ENCODE measurements at regions not wholly inside any gene's neighbourhood (a gene's known extent, or its start where the extent isn't known, plus 50 kb on each side); places are given as distances from the start of the nearest gene placed in this dataset.

DNA sequence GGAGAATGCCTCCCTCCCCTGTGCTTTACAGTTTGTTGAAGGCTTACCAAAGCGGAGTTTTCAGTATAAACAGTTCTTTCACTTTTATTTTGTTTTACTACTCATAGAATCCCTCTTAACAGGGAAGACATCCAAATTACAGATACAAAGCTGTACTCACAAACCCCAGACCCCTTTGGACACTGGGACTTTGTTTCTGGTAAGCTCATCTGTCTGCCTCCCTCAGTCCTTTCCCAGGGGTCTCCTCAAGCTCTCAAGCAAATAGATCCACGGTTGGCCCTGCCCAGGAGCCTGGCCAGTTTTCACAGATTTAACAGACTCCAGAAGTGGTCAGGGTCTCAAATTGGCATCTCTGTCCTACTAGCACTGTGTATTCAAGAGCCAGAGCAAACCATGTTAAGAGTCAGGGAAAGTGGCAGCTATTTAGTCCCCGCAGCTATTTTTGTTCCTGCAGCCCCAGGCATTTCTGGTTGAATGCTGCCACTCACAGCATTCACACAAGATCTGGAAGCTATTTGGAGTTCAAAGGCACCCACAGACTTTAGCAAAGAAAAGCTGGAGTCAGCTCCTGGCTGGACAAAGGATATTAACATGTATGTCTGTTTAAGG lies 54.2 kb downstream of the TMEM100 start:
- DNase-seq = no peak

DNA sequence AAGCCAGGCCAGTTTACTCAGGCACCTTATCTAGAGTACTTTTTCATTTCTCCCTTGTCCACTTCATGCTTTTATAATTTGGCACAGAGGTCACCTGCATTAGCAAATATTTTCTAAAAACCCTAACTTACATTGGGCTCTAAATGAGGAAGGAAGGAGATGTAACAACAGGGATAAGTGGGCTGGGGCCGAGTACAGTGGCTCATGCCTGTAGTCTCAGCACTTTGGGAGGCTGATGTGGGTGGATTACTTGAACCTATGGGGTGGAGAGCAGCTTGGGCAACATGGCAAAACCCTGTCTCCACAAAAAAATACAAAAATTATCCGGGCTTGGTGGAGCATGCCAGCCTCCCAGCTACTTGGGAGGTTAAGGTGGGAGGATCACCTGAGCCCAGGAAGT lies 55.9 kb downstream of the TMEM100 start:
- DNase-seq = no peak

DNA sequence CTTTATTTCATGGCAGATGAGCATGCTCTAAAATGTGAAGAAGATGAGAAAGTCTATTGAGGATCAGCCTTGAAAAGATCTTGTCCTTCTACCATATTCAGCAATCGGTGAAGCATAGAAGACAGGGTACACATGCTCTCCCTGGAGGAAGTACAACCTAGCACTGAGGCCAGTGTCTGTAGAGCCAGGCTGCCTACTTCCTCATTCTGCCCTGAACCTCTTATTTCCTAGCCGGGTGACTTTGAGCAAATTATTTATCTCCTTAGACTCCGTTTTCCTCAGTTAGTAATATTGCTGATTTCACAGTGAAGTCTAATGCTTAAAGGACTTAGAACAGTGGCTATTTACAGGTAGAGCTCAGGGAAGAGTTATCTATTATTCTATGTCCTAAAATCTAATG lies 58.4 kb downstream of the TMEM100 start:
- DNase-seq = no peak

DNA sequence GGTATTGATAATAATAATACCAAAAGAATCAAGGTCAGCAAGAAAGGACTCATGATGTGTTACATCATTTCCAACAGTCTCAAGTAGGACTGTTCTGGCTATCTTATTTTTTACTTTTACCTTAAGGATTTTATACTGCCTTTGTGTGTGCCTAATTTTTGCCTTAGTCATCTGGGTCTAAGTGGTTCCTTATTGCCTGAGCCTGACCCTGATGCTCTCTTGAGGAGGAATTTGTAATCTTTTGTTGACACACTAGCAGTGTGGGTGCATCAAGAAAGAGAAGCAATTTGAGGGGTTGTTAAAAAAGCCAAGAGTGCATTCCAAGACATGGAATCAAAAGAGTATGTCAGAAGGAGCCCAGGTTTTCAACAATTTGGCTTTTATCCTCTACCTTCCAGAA lies 59.3 kb downstream of the TMEM100 start:
- no peak for DNase-seq

DNA sequence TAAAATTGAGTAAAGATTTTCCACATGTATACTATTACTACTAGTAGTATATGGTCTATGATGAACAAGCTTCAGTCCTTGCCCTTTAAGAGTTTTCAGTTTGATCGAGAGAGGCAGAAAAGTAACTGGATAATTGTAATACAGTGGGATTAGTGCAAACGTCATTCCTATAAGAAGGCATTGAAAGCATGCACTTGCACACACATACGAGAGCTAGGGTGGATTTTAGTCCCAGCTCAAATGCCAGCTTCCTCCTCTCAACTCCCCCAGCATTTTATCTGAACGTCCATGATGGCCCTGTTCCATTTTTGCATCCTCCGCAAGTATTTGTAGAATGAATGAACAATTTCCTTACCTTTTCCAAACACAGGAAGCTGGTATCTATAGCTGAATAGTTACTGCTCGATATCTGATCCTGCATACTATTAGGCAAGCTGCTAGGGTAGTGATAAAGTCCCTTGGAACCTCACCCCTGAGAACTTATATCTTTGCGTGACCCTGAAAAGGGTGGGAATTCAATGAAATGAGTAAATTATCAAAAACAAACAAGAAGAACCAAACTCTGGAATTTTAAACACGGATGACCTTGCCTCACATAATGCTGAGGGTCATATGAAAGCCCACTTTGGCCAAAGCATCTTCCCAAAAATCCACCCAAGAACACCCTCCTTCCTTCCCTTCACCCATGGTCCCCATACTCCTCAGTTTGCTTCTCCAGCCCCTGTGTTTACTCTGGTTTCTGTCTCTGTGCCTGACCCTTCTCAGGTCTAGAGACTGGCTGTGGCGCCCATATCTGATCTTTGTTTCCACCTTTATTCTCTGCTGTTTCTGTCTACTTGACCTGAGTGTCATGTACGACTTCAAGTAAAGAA lies 60.5 kb downstream of the TMEM100 start:
- no peak for DNase-seq

DNA sequence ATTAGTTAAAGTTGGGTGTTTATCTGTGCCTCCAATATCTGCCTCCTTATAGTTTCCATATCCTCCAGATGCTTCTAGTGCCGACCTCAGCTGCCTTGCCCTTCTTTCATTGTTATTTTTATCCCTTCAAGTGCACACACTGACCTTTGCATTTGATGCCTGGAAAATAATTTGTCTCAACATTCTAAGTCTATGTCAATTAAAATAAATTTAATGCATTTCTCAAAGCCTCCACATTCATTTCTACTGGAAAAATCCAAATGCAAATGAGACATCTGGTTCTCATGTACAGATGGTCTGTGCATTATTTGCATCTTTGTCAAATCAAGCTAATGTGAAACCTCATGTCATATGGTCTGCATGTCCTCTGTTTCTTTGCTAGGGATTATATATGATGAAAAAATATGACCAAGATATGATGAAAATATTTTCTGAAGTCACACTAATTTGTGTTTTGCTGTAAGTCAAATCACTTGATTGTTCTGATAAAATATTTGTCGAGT lies 61.4 kb downstream of the TMEM100 start:
- DNase-seq = no peak

DNA sequence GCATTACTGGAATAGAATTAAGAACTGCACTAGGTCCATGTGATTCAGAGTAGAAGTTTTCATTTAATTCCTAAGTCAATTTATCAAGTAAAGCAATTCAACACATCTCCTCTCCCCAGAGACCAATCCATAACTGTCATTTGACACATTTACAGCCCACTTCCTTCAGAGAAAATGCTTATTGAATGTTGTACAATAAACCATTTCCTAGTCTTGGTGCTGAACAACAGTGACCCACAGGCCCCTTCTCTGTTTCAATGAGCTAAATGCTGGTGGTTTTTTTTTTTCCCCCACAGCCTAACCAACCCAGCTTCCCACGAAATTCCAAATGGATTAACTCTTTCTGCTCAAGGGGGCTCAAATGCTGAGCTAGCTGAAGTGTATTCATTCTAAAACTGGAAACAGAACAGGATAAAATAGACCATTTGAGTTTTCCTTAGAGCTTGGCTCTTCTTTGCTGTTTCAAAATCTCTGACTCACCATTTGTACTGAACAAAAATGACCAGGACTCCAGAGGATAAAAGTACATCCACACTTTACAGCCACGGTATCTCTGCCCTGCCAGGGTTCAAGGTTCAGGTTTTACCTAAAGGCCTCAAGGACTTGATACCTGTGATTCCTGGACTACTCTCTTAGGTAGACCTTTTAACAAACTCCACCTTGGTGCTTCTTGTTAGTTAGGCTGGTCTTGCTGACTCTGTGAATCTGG lies 62.3 kb downstream of the TMEM100 start:
- no peak for DNase-seq

DNA sequence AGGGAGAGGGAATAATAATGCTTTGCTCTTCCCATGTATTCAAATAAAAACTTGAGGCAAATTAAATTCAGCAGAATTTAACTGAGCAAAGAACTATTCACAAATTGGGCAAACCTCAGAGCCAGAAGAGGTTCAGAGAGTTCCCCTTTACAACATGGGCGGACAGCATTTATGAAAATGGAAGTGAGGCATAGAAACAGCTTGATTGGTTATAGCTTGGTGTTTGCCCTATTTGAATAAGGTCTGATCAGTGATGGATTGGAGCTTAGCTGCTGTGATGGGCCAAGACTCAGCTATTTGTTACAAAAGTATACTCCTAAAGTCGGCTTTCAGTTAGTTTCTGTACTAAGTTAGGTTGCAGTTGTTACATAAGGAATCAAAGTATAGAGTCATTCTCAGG lies 63.0 kb downstream of the TMEM100 start:
- no peak for DNase-seq

DNA sequence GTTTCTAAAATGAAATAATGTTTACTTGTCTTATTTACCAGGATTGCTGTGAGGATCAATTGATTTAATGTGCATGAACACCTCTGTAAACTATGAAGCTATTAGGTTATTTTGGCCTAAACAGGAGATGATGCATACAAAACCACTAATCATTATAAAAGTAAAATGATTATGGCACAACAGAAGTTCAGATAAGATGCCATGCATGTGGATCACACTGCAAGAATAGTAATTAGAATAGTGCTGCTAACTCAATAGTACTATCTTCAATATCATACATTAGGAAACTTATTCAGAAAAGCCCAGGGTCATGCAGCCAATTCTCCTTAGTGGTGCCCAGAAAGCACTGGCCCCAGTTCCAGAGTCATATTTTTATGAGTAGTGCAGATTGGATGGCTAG lies 66.9 kb downstream of the TMEM100 start:
- DNase-seq = no peak

DNA sequence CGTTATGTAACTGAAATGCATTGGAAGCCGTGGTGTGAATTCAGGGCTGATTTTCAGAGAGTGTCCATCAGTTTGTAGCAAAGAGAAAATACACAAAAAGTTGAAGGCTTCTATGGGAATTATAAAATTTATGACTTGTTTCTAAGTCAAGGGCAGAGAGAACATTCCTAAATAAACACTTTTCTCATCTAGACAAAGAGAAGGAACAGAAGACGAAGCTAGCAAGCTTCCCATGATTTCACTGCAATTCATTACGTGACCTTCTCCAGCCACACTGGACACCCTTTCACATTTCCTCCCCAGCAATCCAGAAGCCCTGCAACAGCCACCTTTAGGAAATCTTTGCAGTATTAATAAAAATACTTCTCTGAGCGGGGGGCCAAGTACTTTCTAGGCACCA lies 67.8 kb downstream of the TMEM100 start:
- DNase-seq = no peak

DNA sequence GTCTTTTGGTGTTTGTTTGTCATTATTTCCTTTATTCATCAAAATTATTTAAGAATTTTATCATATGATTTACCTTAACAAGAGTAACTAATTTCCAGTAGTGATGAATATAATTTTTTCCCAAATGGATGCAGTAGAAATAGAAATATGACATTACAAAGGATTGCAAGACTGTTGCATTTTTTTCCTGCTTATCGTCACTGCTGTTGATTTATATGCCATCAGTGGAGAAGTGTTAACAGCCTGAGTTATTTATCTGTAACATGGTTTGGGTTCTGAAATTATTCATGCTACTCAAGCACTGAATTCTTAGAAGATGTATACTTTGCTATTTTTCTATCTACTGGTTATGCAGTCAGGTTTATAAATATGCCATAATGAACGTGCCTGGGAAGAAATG lies 68.6 kb downstream of the TMEM100 start:
- no peak for DNase-seq

DNA sequence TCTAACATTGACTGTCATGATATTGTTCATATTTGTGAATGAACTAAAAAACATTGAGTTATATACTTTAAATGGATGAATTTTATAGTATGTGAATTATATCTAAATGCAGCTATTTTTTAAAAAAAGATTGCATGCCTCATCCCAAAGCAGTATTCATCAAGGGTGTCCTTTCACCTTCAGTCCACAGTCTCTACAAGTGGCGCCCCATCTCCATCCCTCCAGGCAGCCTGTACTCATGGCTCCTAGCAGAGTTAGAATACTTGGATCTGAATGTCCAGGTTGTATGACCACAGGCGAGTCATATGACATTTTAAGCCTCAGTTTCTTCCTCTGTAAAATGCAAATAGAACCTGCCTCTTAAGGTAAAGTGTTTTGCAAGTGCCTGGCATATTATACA lies 69.8 kb downstream of the TMEM100 start:
- DNase-seq = no peak

DNA sequence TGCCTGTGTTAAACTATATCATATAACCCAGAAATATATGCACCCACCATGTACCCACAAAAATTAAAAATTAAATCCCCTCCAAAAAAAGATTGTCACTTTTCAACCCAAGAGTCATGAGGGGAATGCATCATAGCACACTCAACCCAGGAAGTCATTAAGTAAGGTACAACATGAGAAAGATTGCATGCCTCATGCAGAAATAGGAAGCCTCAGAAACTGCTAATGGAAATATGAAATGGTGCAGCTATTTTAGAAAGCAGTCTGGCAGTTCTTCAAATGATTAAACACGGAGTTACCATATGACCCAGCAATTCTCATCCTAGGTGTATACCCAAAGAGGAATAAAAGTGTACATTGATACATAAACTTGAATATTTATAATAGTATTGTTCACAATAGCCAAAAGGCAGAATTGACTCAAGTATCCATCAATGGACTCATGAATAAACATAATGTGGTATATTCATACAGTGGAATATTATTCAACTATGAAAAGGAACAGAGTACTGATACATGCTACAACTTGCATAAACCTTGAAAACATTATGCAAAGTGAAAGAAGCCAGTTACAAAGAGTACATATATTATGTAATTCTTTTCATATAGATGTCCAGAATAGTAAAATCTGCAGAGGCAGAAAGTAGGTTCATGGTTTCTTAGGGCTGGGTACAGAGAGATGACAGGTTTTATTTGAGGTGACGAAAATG lies 70.4 kb downstream of the TMEM100 start:
- no peak for DNase-seq

DNA sequence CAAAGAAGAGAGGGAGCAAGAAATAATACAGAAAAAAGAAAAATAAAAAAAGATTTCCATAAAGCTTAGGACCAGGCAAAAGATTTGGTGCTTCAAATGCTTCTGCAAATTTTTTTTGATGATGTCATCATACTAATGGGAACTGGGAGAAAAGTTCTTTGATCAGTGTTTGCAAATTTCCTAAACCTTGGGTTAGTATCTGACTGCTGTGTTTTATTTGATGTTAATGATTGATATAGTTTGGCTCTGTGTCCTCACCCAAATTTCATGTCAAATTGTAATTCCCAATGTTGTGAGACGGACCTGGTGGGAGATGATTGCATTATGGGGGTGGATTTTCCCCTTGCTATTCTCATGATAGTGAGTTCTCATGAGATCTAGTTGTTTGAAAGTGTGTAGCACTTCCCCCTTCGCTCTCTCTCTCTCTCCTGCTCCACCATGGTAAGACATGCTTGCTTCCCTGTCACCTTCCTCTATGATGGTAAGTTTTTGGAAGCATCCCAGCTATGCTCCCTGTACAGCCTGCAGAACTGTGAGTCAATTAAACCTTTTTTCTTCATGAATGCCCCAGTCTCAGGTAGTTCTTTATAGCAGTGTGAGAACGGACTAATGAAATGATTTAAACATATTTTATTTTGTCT lies 72.6 kb downstream of the TMEM100 start:
- no peak for DNase-seq

DNA sequence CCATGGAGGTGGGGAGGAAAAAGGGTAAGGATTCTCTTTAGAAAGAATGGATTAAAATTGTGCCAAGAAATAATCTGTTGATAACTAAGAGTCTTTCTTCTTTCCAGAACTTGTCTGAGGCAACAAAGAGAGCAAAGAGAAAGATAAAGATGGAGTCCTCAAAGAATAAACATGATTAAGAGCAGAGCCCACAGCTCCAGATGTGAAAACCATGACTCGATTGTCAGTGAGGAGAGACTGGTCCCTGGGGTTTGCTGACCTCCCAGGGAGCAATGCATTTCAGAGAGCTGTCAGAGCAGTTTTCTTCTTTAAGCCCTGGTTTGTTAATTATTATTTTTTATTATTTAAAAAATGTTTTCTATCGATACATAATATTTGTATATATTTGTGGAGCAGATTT lies 74.6 kb downstream of the TMEM100 start:
- DNase-seq = no peak

DNA sequence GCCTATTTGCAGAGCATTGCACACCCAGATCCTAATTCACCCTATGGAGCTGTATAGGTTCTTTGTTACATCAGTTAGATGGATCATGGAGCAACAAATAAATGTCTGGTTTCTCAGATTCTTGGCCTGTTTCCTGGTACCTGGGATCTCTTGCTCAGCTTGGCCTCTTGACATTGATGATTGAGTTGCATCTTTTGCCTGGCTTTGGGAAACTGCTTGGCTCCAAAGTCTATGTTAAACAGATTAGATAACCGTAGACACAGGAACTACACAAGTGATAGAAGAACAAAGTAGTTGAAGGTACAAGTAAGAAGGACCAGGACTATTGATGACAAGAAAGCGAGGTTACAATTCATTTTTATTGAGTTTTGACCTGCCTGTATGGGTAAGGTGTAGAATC lies 77.3 kb downstream of the TMEM100 start:
- no peak for DNase-seq

DNA sequence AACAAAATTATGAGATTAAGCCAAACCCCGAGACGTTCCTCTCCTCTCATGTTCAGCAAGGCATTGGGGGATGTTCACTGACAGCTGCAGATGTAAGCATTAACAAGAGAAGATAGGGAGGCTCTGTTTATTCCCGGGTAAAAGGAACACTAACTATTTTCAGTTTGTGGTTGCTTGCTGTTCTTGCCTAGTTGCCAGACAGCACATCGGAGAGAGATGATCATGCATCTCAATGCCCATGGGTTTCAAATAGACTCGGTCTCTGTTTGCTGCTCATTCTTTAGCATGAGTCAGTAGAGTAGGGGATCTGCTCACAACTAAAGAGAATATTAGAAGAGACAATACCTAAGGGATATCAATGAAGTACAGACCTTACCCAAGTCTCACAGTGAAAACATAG lies 78.3 kb downstream of the TMEM100 start:
- no peak for DNase-seq

DNA sequence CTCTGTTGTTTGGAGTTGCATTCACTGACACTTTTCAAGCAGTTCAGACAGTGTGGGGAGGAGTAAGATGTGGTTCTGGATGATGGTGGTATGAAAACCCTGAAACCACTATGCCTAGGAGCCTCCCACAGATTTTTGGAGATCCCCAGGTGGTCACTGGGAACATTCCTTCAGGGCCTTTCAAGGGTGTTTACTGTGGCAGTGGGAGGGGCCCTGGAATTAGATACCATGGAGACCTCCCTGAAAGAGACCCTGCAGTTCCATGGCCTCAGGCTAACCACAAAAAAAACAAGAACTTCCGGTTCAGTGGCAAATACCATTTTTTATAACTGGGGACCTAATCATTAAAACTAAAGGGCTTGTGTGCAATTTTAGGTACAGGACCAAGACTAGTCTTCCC lies 79.9 kb downstream of the TMEM100 start:
- no peak for DNase-seq

DNA sequence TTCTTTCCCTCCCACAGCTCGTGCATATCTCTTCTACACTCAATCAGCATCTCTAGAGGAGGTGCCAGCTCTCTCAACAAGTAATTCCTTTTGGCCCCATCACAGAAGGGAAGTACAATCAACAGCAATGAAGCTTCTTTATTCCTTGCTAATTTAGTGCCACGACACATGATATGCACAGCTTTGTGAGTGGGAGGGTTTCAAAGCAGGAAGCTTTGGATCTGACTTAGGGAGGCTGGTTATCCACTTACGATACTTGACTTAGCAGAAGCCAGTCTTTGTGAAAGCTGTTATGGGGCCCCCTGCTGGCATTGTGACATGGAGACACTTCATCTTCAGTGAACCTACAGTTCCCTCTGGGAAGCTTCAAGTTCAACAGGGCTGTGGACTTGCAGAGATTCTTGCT lies 81.0 kb downstream of the TMEM100 start:
- DNase-seq = peak in 3 of 5 donors; percentile 11 to 26 (median 15)

DNA sequence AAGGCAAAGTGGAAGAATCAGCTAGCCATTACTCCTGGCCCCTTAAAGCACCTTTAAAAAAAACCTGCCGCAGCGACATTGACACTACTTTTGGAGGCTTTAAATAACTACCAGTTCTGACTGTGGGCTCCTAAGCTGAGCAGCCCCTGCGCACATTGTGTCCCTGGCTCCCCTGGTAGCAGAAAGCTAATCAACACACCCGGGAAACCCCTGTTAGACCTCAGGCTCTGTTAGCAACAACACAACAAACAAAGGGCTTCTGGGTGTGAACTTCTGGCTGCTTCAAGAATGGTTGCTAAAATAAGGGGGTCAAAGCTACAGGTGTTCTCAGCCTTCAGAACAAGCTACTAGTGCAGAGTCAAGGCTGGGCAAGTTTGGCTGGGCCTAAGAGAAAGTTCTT lies 83.6 kb downstream of the TMEM100 start:
- no peak for DNase-seq

DNA sequence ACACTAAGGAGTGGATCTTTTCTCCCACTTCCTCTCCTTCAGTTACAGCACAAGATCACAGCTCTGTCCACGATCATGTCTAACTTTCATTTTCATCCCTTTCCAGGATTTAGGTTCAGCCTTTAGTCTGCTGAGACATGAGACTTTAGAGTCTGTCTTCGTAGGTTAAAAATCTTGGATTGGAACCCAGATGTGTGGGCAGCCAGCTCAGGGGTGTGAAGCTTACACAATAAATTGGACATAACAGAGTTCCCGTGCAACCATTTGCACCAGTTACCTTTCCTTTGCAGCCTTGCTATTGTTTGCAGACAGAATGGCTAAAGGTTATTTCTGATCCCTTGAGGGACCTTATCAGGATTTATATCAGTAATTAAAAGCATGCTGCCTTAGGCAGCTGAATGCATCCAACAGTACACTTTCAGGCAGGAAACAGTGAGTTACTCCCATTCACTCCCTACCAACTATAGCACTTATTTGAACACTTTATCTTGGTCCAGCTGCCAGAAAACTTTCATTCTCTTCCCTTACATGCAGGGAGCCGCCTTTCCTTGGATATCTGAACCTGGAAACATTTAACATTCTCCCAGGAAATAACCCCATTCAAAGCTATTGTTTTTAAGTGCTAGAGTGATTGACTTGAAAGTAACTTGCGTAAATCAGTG lies 87.3 kb downstream of the TMEM100 start:
- DNase-seq = no peak

DNA sequence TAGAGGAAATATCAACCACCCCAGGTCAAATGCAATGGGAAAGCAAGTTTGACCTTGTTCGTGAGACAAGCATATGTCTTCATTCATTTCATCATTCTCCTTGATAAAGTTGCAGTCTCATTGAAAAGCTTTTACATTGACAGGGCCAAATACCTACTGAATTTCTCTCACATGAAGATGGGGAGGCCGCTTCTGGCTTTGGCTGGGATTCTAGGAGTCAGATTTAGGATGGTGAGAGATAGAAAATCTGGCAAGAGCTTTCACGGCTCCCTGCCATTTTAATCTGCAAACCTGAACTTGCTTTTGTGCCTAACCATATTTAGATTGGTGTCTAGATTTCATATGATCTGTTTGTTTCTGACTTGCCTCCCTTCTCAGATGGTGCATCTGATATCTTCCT lies 88.0 kb downstream of the TMEM100 start:
- DNase-seq = no peak

Data from T-helper 1 cell (primary cell).